H9 (cell line): ENCODE measurements at regions not wholly inside any gene's neighbourhood (a gene's known extent, or its start where the extent isn't known, plus 50 kb on each side); places are given as distances from the start of the nearest gene placed in this dataset.

Source experiments
- DNase-seq: peaks from one replicate; pipeline ENCODE4 v3.0.0-alpha.2; 2017
- H2AFZ ChIP-seq: one replicate; pipeline ENCODE4 v1.6.1; 2013; ENCODE audit warnings: mild to moderate bottlenecking, low read length, control low read depth, moderate library complexity
- H2AK5ac ChIP-seq: 2 replicates; pipeline ENCODE4 v1.6.1; 2013; ENCODE audit warnings: low read length, control low read depth, mixed read lengths; ENCODE audit not compliant: insufficient read length
- H2BK120ac ChIP-seq: one replicate; pipeline ENCODE4 v1.6.1; 2013; ENCODE audit warnings: low read depth, mild to moderate bottlenecking, low read length, control low read depth, inconsistent platforms; ENCODE audit not compliant: poor library complexity, severe bottlenecking
- H2BK12ac ChIP-seq: 2 replicates; pipeline ENCODE4 v1.6.1; 2013; ENCODE audit warnings: low read length, control low read depth, mixed read lengths, low read depth; ENCODE audit not compliant: insufficient read length
- H2BK15ac ChIP-seq: 2 replicates; pipeline ENCODE4 v1.6.1; 2013; ENCODE audit warnings: low read depth, low read length, control low read depth
- H2BK20ac ChIP-seq: one replicate; pipeline ENCODE4 v1.6.1; 2013; ENCODE audit warnings: low read depth, mild to moderate bottlenecking, low read length, control low read depth, inconsistent platforms; ENCODE audit not compliant: poor library complexity, severe bottlenecking
- H2BK5ac ChIP-seq: 2 replicates; pipeline ENCODE4 v1.6.1; 2013; ENCODE audit warnings: low read length, control low read depth, mixed read lengths; ENCODE audit not compliant: insufficient read length
- H3K14ac ChIP-seq: 2 replicates; pipeline ENCODE4 v1.6.1; 2013; ENCODE audit warnings: low read length, control low read depth; ENCODE audit not compliant: insufficient read depth
- H3K18ac ChIP-seq: 2 replicates; pipeline ENCODE4 v1.6.1; 2013; ENCODE audit warnings: low read depth, mild to moderate bottlenecking, mixed read lengths, low read length, control low read depth; ENCODE audit not compliant: insufficient read length
- H3K23ac ChIP-seq: 2 replicates; pipeline ENCODE4 v1.6.1; 2013; ENCODE audit warnings: low read length, control low read depth, mixed read lengths, low read depth; ENCODE audit not compliant: insufficient read length
- H3K23me2 ChIP-seq: 2 replicates; pipeline ENCODE4 v1.6.1; 2013; ENCODE audit warnings: low read depth, mild to moderate bottlenecking, mixed read lengths, low read length, control low read depth; ENCODE audit not compliant: insufficient read length, poor library complexity, severe bottlenecking
- H3K27ac ChIP-seq: 2 replicates; pipeline ENCODE4 v1.5.1; 2013; ENCODE audit warnings: low read length, control low read depth, mixed read lengths, low read depth; ENCODE audit not compliant: insufficient read length
- H3K27me3 ChIP-seq: 2 replicates; pipeline ENCODE4 v1.6.1; 2013; ENCODE audit warnings: low read length, control low read depth, inconsistent platforms; ENCODE audit not compliant: insufficient read depth
- H3K4ac ChIP-seq: 2 replicates; pipeline ENCODE4 v1.6.1; 2013; ENCODE audit warnings: low read depth, mild to moderate bottlenecking, control low read depth, inconsistent platforms, low read length, moderate library complexity
- H3K4me1 ChIP-seq: 2 replicates; pipeline ENCODE4 v1.6.1; 2013; ENCODE audit warnings: low read length, control low read depth, inconsistent platforms; ENCODE audit not compliant: insufficient read depth
- H3K4me2 ChIP-seq: 2 replicates; pipeline ENCODE4 v1.6.1; 2013; ENCODE audit warnings: low read length, control low read depth, mixed read lengths; ENCODE audit not compliant: insufficient read length, insufficient read depth
- H3K56ac ChIP-seq: 2 replicates; pipeline ENCODE4 v1.6.1; 2013; ENCODE audit warnings: low read depth, mild to moderate bottlenecking, mixed read lengths, low read length, control low read depth; ENCODE audit not compliant: insufficient read length
- H3K79me1 ChIP-seq: 2 replicates; pipeline ENCODE4 v1.6.1; 2013; ENCODE audit warnings: low read depth, mild to moderate bottlenecking, moderate library complexity, low read length, control low read depth, inconsistent platforms; ENCODE audit not compliant: insufficient read depth, poor library complexity, severe bottlenecking
- H3K79me2 ChIP-seq: 2 replicates; pipeline ENCODE4 v1.6.1; 2013; ENCODE audit warnings: low read length, control low read depth, inconsistent platforms; ENCODE audit not compliant: insufficient read depth
- H3K9ac ChIP-seq: 2 replicates; pipeline ENCODE4 v1.6.1; 2013; ENCODE audit warnings: low read length, control low read depth, mixed read lengths; ENCODE audit not compliant: insufficient read length; ENCODE audit errors: extremely low read depth
- H3K9me3 ChIP-seq: one replicate; pipeline ENCODE4 v1.6.1; 2013; ENCODE audit warnings: low read depth, low read length, inconsistent platforms; ENCODE audit not compliant: control insufficient read depth
- H3T11ph ChIP-seq: one replicate; pipeline ENCODE4 v1.6.1; 2013; ENCODE audit warnings: mild to moderate bottlenecking, low read length, control low read depth, inconsistent platforms
- H4K20me1 ChIP-seq: one replicate; pipeline ENCODE4 v1.6.1; 2013; ENCODE audit not compliant: control insufficient read depth, insufficient read length, insufficient read depth
- H4K5ac ChIP-seq: 2 replicates; pipeline ENCODE4 v1.6.1; 2013; ENCODE audit warnings: low read depth, mild to moderate bottlenecking, mixed read lengths, low read length, control low read depth; ENCODE audit not compliant: insufficient read length
- H4K8ac ChIP-seq: replicated peaks from 2 replicates; pipeline ENCODE4 v1.6.1; 2013; ENCODE audit warnings: low read length, control low read depth, mixed read lengths, low read depth; ENCODE audit not compliant: insufficient read length
- H4K91ac ChIP-seq: 2 replicates; pipeline ENCODE4 v1.6.1; 2013; ENCODE audit warnings: low read depth, mild to moderate bottlenecking, moderate library complexity, mixed read lengths, low read length, control low read depth; ENCODE audit not compliant: insufficient read length
- H3K27ac Mint-ChIP-seq, 3 experiments: 2 replicates in 2 of 3; 3 replicates in 1 of 3; pipeline ENCODE4 v1.8.0; 2020 to 2021; ENCODE audit warnings: mixed read lengths in 3 of 3, mild to moderate bottlenecking in 1 of 3, moderate library complexity in 1 of 3
- H3K27me3 Mint-ChIP-seq: 2 replicates; pipeline ENCODE4 v1.8.0; 2021; ENCODE audit warnings: low read depth, mild to moderate bottlenecking, moderate library complexity, mixed read lengths
- H3K36me3 Mint-ChIP-seq, 3 experiments: 2 replicates in 2 of 3; 3 replicates in 1 of 3; pipeline ENCODE4 v1.8.0; 2020 to 2021; ENCODE audit warnings: low read depth in 3 of 3, mixed read lengths in 3 of 3; ENCODE audit not compliant: insufficient read depth in 1 of 3
- H3K4me1 Mint-ChIP-seq, 2 experiments: 2 replicates each; pipeline ENCODE4 v1.8.0; 2020; ENCODE audit warnings: mixed read lengths in 2 of 2
- H3K4me3 Mint-ChIP-seq, 2 experiments: 2 replicates in 1 of 2; 3 replicates in 1 of 2; pipeline ENCODE4 v1.8.0; 2020 to 2021; ENCODE audit warnings: mild to moderate bottlenecking in 2 of 2, mixed read lengths in 2 of 2, moderate library complexity in 1 of 2
- H3K9me3 Mint-ChIP-seq, 2 experiments: 2 replicates in 1 of 2; 3 replicates in 1 of 2; pipeline ENCODE4 v1.8.0; 2020; ENCODE audit warnings: mild to moderate bottlenecking in 2 of 2, mixed read lengths in 2 of 2, moderate library complexity in 1 of 2
- TF ChIP-seq, protein P1 (sequence below): fragments of 200-600 bp; sonication (generic); conservative IDR thresholded peaks from 3 replicates; pipeline ENCODE4 v1.8.0; 2021; ENCODE audit warnings: antibody characterized with exemption, mild to moderate bottlenecking

DNA sequence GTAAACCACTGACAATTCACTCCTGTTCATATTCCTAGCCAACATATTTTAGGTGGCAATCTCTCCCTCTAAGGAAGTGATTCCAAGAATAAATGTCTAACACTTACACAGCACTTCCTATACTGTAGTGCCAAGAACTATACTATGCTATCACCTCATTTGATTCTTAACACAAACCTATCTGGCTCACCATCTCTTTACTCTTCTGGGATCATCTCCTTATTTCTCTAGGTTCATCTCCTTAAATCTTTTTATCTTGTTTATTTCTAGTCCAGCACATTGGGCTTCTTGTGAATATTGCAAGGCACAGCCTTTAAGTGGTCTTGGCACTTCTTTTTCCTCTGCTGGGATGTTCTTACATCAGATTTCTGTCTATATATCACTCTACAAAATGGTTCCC is 366.3 kb downstream of the SLITRK6 start:
- no peak overlapping the region for H4K91ac ChIP-seq
- H2BK15ac ChIP-seq = no peak overlapping the region
- Mint-ChIP-seq H3K36me3 (no peaks in the 10 kb centered on the region), H3K4me3 (no peak overlapping the region), H3K9me3 (no peaks in the 10 kb centered on the region), H3K4me1 (0 out of 4 replicates have a peak, but pooled peaks cover 0 to 2% of the 10 kb centered on the region in 2 experiments), H3K27ac (no peak overlapping the region), H3K27me3 (no peaks in the 10 kb centered on the region; the same call in 1 of the 2 replicates)
- no peak overlapping the region for H3K14ac ChIP-seq
- H2BK12ac ChIP-seq = no peak overlapping the region
- H3K4me2 ChIP-seq = no peak overlapping the region
- H2AFZ ChIP-seq = no peak overlapping the region
- H3K27ac ChIP-seq = no peak overlapping the region
- H3K23me2 ChIP-seq = no peaks in the 10 kb centered on the region
- no peak overlapping the region for H3K4ac ChIP-seq
- H3K79me1 ChIP-seq = no peaks in the 10 kb centered on the region
- H3T11ph ChIP-seq = no peak overlapping the region
- H3K27me3 ChIP-seq = no peaks in the 10 kb centered on the region
- no peak overlapping the region for H3K23ac ChIP-seq
- no peak overlapping the region for H3K9ac ChIP-seq
- H3K9me3 ChIP-seq = no peaks in the 10 kb centered on the region
- no peak overlapping the region for H3K18ac ChIP-seq
- H2BK120ac ChIP-seq = no peak overlapping the region
- TF ChIP-seq, protein P1, sequence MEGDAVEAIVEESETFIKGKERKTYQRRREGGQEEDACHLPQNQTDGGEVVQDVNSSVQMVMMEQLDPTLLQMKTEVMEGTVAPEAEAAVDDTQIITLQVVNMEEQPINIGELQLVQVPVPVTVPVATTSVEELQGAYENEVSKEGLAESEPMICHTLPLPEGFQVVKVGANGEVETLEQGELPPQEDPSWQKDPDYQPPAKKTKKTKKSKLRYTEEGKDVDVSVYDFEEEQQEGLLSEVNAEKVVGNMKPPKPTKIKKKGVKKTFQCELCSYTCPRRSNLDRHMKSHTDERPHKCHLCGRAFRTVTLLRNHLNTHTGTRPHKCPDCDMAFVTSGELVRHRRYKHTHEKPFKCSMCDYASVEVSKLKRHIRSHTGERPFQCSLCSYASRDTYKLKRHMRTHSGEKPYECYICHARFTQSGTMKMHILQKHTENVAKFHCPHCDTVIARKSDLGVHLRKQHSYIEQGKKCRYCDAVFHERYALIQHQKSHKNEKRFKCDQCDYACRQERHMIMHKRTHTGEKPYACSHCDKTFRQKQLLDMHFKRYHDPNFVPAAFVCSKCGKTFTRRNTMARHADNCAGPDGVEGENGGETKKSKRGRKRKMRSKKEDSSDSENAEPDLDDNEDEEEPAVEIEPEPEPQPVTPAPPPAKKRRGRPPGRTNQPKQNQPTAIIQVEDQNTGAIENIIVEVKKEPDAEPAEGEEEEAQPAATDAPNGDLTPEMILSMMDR = no peak
- no peak overlapping the region for H3K56ac ChIP-seq
- H2BK5ac ChIP-seq = no peak overlapping the region
- no peaks in the 10 kb centered on the region for H3K79me2 ChIP-seq
- no peak overlapping the region for H2BK20ac ChIP-seq
- no peaks in the 10 kb centered on the region for H4K20me1 ChIP-seq
- H3K4me1 ChIP-seq = no peaks in the 10 kb centered on the region
- no peak overlapping the region for H4K5ac ChIP-seq
- no peak overlapping the region for H4K8ac ChIP-seq
- no peak overlapping the region for H2AK5ac ChIP-seq
- no peak for DNase-seq
